GM11168 (cell line): ENCODE measurements at regions not wholly inside any gene's neighbourhood (a gene's known extent, or its start where the extent isn't known, plus 50 kb on each side); places are given as distances from the start of the nearest gene placed in this dataset.

Experiments
- in situ Hi-C: fragments of 300-500 bp; cut with MboI; formaldehyde crosslinking; loops from one replicate; pipeline ENCODE4 v1.12.0; 2022; ENCODE audit warnings: low sequenced_read_pairs; ENCODE audit not compliant: unreplicated experiment

GRCh38 chr6:22668307-22668706 is 98.9 kb downstream of the HDGFL1 start:
- in situ Hi-C loops, result no loop called here

- in situ Hi-C loops, result no loop called here
These were observed 99.4 kb downstream of the HDGFL1 start for GRCh38 chr6:22668717-22669116.

- in situ Hi-C loops, result no loop called here
These were observed 101.2 kb downstream of the HDGFL1 start for GRCh38 chr6:22670605-22671004.

GRCh38 chr6:22673474-22673873 is 104.1 kb downstream of the HDGFL1 start:
- in situ Hi-C loops, result no loop called here

GRCh38 chr6:22680950-22681349 is 111.6 kb downstream of the HDGFL1 start:
- in situ Hi-C loops, result no loop called here

GRCh38 chr6:22681761-22682160 is 112.4 kb downstream of the HDGFL1 start:
- in situ Hi-C loops, result no loop called here

- in situ Hi-C loops, result no loop called here
These were observed 113.6 kb downstream of the HDGFL1 start for GRCh38 chr6:22682979-22683378.

GRCh38 chr6:22690446-22690845 is 121.1 kb downstream of the HDGFL1 start:
- in situ Hi-C loops, result no loop called here

- in situ Hi-C loops, result no loop called here
These were observed 124.8 kb downstream of the HDGFL1 start for GRCh38 chr6:22694092-22694724.

- in situ Hi-C loops, result no loop called here
These were observed 127.1 kb downstream of the HDGFL1 start for GRCh38 chr6:22696481-22696880.

- in situ Hi-C loops, result no loop called here
These were observed 127.9 kb downstream of the HDGFL1 start for GRCh38 chr6:22697306-22697705.

GRCh38 chr6:22699151-22699550 is 129.8 kb downstream of the HDGFL1 start:
- in situ Hi-C loops, result no loop called here

GRCh38 chr6:22706651-22707050 is 137.3 kb downstream of the HDGFL1 start:
- in situ Hi-C loops, result no loop called here

GRCh38 chr6:22708469-22708868 is 139.1 kb downstream of the HDGFL1 start:
- in situ Hi-C loops, result no loop called here

- in situ Hi-C loops, result no loop called here
These were observed 140.4 kb downstream of the HDGFL1 start for GRCh38 chr6:22709803-22710202.

- in situ Hi-C loops, result no loop called here
These were observed 147.4 kb downstream of the HDGFL1 start for GRCh38 chr6:22716721-22717120.

GRCh38 chr6:22717915-22718314 is 148.5 kb downstream of the HDGFL1 start:
- in situ Hi-C loops, result no loop called here

GRCh38 chr6:22722913-22723312 is 153.5 kb downstream of the HDGFL1 start:
- in situ Hi-C loops, result no loop called here

GRCh38 chr6:22726966-22727365 is 157.6 kb downstream of the HDGFL1 start:
- in situ Hi-C loops, result no loop called here

GRCh38 chr6:22727710-22728109 is 158.3 kb downstream of the HDGFL1 start:
- in situ Hi-C loops, result no loop called here

GRCh38 chr6:22732176-22732970 is 163.0 kb downstream of the HDGFL1 start:
- in situ Hi-C loops, result no loop called here

- in situ Hi-C loops, result no loop called here
These were observed 167.4 kb downstream of the HDGFL1 start for GRCh38 chr6:22736740-22737139.
